ENCODE measurements at regions not wholly inside any gene's neighbourhood (a gene's known extent, or its start where the extent isn't known, plus 50 kb on each side); places are given as distances from the start of the nearest gene placed in this dataset.

DNA sequence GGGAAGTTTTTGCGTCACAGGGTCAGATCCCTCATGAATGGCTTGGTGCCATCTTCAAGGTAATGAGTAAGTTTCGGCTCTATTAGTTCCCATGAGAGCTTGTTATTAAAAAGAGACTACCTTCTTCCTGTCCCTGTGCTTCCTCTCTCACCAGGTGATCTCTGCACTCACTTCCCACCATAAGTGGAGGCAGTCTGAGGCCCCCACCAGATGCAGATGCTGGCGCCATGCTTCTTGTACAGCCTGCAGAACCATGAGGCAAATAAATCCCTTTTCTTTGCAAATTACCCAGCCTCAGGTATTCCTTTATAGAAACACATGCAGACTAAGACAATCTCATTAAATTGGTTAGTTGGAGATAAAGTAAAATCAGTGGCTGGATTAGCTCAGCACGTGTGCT is 75.6 kb upstream of the RFC3 start:
- Histone ChIP-seq H3K9me3 (ENCODE audit: control insufficient read depth, low read depth, low read length) (no peaks in the 10 kb centered on the region), H2BK12ac (ENCODE audit: insufficient read length, low read depth, low read length) (no peak overlapping the region), H2BK5ac (ENCODE audit: insufficient read length, low read length) (no peak overlapping the region), H3K79me2 (ENCODE audit: insufficient read depth, low read length) (no peaks in the 10 kb centered on the region), H4K91ac (ENCODE audit: insufficient read length, low read depth, low read length) (no peak overlapping the region), H2BK15ac (ENCODE audit: low read depth, low read length) (no peak overlapping the region), H2AFZ (ENCODE audit: low read length) (no peak overlapping the region), H3K23me2 (ENCODE audit: insufficient read length, low read depth, low read length, poor library complexity, severe bottlenecking) (no peaks in the 10 kb centered on the region), H3K56ac (ENCODE audit: insufficient read length, low read depth, low read length) (no peak overlapping the region), H3K79me1 (ENCODE audit: insufficient read depth, low read depth, low read length, poor library complexity, severe bottlenecking) (no peaks in the 10 kb centered on the region), H3K27me3 (ENCODE audit: insufficient read depth, low read length) (no peaks in the 10 kb centered on the region), H2AK5ac (ENCODE audit: insufficient read length, low read length) (no peak overlapping the region), H3K23ac (ENCODE audit: insufficient read length, low read depth, low read length) (no peak overlapping the region), H2BK120ac (ENCODE audit: low read depth, low read length, poor library complexity, severe bottlenecking) (no peak overlapping the region), H3K4me2 (ENCODE audit: insufficient read depth, insufficient read length, low read length) (no peak overlapping the region), H3K4ac (ENCODE audit: low read depth, low read length) (no peak overlapping the region), H4K5ac (ENCODE audit: insufficient read length, low read depth, low read length) (no peak overlapping the region), H3K9ac (ENCODE audit: extremely low read depth, insufficient read length, low read length) (no peak overlapping the region), H2BK20ac (ENCODE audit: low read depth, low read length, poor library complexity, severe bottlenecking) (no peak overlapping the region), H3K14ac (ENCODE audit: insufficient read depth, low read length) (no peak overlapping the region), H3K27ac (ENCODE audit: insufficient read length, low read depth, low read length) (no peak overlapping the region), H3T11ph (ENCODE audit: low read length) (no peak overlapping the region), H3K18ac (ENCODE audit: insufficient read length, low read depth, low read length) (no peak overlapping the region), H4K8ac (replicated peaks; ENCODE audit: insufficient read length, low read depth, low read length) (no peak overlapping the region), H3K4me1 (ENCODE audit: insufficient read depth, low read length) (no peaks in the 10 kb centered on the region), H4K20me1 (ENCODE audit: control insufficient read depth, insufficient read depth, insufficient read length) (no peaks in the 10 kb centered on the region)
- no peaks in the 10 kb centered on the region; a peak in 1 of 5 replicates for H3K9me3 Mint-ChIP-seq
- no peak overlapping the region for H3K27ac Mint-ChIP-seq
- H3K27me3 Mint-ChIP-seq (ENCODE audit: low read depth) = no peaks in the 10 kb centered on the region; the same call in 1 of the 2 replicates
- DNase-seq = no peak
- peaks cover 8 to 12% of the 10 kb centered on the region in 2 experiments for H3K4me1 Mint-ChIP-seq
- H3K4me3 Mint-ChIP-seq = no peak overlapping the region
- no peaks in the 10 kb centered on the region for H3K36me3 Mint-ChIP-seq (ENCODE audit: insufficient read depth in 1 of 3, low read depth in 3 of 3)
- TF ChIP-seq CTCF (conservative IDR thresholded peaks at IDR 0.05) = no peak
- WGBS (ENCODE audit: extremely low coverage, insufficient read length, low lambda C conversion rate) = no CpG with 5 or more reads among the region's 4 CpGs
